ENCODE measurements at regions not wholly inside any gene's neighbourhood (a gene's known extent, or its start where the extent isn't known, plus 50 kb on each side); places are given as distances from the start of the nearest gene placed in this dataset.
"Not testable (repeated sequence)": the region's sequence is repeated elsewhere in the genome, so short reads cannot be mapped to it uniquely, and the experiment has no call there.

DNA sequence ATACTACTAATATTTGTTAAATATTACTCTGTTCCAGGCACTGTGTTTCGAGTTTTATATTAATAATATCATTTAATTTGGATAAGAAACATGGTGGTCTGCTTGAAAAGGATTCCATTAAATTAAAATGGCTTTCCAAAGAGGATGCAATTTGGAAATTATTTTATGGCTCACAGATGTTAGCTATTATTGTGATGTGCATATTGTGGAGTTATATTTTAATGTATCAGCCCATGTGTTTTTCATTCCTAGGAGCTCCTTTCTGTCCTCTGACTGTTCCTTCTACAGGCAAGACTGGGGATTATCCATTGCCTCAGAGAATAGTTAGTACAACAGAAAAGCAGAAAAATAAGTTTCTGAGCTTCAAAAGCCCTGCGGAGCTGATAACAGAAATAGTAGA, 376.7 kb upstream of the PDZRN3 start:
- Histone ChIP-seq H3K4me1 (no peaks in the 10 kb centered on the region), H3K9ac (no peak overlapping the region), H3K27ac (no peak overlapping the region), H3K36me3 (no peaks in the 10 kb centered on the region), H3K9me3 (no peaks in the 10 kb centered on the region), H3K4me3 (no peak overlapping the region), H3K27me3 (no peaks in the 10 kb centered on the region), H3K4me2 (no peak overlapping the region), H4K20me1 (no peaks in the 10 kb centered on the region)
- TF ChIP-seq Cebpa-rat (IDR thresholded peaks at IDR 0.05), result no peak

DNA sequence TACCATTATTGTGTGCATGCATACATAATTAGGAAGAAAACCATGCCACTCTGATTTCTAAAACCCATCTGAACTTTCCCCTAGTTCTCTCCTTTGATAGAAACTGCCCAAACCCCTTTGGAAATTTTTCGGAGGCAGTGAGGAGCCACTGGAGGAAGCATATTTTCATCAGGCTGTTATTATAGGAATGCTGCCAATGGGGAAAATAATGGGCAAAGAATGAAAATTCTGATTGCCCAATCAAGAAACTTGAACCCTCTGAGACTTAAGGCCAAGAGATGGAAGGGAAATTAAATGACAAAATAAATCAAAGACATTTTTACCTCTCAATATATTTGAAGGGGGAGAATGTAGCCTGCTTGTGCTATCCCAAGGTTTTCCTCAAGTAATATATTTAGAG, 376.0 kb upstream of the PDZRN3 start:
- Histone ChIP-seq H3K4me3 (no peak overlapping the region), H3K4me1 (no peaks in the 10 kb centered on the region), H3K27me3 (no peaks in the 10 kb centered on the region), H3K27ac (no peak overlapping the region), H3K4me2 (no peak overlapping the region), H3K36me3 (no peaks in the 10 kb centered on the region), H4K20me1 (no peaks in the 10 kb centered on the region), H3K9me3 (no peaks in the 10 kb centered on the region), H3K9ac (no peak overlapping the region)
- TF ChIP-seq Cebpa-rat (IDR thresholded peaks at IDR 0.05), result no peak

DNA sequence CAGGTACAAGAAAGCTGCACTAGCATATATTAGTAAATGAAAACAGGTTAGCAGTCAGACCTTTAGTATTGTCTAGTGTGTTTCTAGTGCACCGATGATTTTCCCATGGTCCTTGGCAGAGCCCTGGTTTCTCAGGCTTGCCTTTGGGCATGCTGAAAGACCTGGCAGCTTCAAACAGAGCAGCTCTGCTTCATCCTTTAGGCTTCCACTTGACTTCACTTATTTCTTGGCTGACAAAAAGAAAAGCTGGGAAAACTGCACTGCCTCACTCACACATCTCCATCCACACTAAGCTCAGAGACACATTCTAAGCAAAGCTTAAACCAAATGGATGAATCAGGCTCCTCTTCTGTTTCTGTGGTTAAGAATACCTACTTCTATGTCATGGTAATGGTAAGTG, 374.8 kb upstream of the PDZRN3 start:
- Histone ChIP-seq H3K27ac (no peak overlapping the region), H3K9ac (no peak overlapping the region), H3K4me3 (no peak overlapping the region), H3K36me3 (no peaks in the 10 kb centered on the region), H3K9me3 (no peaks in the 10 kb centered on the region), H3K27me3 (no peaks in the 10 kb centered on the region), H3K4me1 (no peaks in the 10 kb centered on the region), H4K20me1 (no peaks in the 10 kb centered on the region), H3K4me2 (no peak overlapping the region)
- no peak for TF ChIP-seq Cebpa-rat (IDR thresholded peaks at IDR 0.05)

DNA sequence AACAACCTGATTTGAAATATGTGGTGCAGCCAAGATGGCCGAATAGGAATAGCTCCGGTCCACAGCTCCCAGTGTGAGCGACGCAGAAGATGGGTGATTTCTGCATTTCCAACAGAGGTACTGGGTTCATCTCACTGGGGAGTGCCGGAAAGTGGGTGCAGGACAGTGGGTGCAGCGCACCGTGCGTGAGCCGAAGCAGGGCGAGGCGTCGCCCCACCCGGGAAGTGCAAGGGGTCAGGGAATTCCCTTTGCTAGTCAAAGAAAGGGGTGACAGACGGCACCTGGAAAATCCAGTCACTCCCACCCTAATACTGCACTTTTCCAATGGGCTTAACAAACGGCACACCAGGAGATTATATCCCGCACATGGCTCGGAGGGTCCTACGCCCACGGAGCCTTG, 365.9 kb upstream of the PDZRN3 start:
- H3K36me3 ChIP-seq, H3K27me3 ChIP-seq, H3K9ac ChIP-seq, H4K20me1 ChIP-seq: not testable (repeated sequence)
- peak overlapping the region; percentile 75 for H3K4me2 ChIP-seq
- 0 out of 2 replicates have a peak overlapping the region, but pooled peaks have one; percentile 63 for H3K27ac ChIP-seq
- H3K4me1 ChIP-seq, result peaks cover 21% of the 10 kb centered on the region
- peaks cover 12% of the 10 kb centered on the region for H3K9me3 ChIP-seq
- peak overlapping the region; percentile 38; the same call in 1 of the 2 replicates for H3K4me3 ChIP-seq

GRCh38 chr3:73966733-73967132, 342.0 kb upstream of the PDZRN3 start:
- no peaks in the 10 kb centered on the region for H3K27me3 ChIP-seq
- no peak overlapping the region for H3K27ac ChIP-seq
- H3K4me3 ChIP-seq, result no peak overlapping the region
- H3K4me2 ChIP-seq, result no peak overlapping the region
- no peak overlapping the region for H3K9ac ChIP-seq
- no peaks in the 10 kb centered on the region for H4K20me1 ChIP-seq
- peaks cover 16% of the 10 kb centered on the region for H3K4me1 ChIP-seq
- H3K36me3 ChIP-seq, result no peaks in the 10 kb centered on the region
- H3K9me3 ChIP-seq, result peaks cover 6% of the 10 kb centered on the region
- TF ChIP-seq Cebpa-rat (IDR thresholded peaks at IDR 0.05), result no peak

DNA sequence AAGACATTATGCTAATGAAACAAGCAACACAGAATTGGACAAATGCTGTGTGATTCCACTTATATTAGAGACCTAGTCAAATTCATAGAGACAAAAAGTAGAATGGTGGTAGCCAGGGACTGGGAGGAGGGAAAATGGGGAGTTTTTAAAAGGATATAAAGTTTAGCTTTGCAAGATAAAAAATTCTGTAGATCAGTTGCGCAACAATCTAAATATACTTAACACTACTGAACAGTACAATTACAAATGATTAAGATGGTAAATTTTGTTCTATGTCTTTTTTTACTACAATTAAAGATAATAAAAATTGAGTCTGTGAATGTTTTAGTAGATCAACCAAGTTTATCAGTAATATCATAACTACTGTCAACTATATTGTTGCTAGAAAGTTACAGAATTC, 340.1 kb upstream of the PDZRN3 start:
- no peaks in the 10 kb centered on the region for H4K20me1 ChIP-seq
- peak; percentile 63; the same call in 1 of the 2 replicates for TF ChIP-seq Cebpa-rat (IDR thresholded peaks at IDR 0.05)
- no peaks in the 10 kb centered on the region for H3K27me3 ChIP-seq
- H3K9me3 ChIP-seq, result no peaks in the 10 kb centered on the region
- no peak overlapping the region for H3K9ac ChIP-seq
- no peak overlapping the region for H3K4me3 ChIP-seq
- no peaks in the 10 kb centered on the region for H3K36me3 ChIP-seq
- no peak overlapping the region for H3K27ac ChIP-seq
- H3K4me1 ChIP-seq, result peaks cover 16% of the 10 kb centered on the region
- no peak overlapping the region for H3K4me2 ChIP-seq

DNA sequence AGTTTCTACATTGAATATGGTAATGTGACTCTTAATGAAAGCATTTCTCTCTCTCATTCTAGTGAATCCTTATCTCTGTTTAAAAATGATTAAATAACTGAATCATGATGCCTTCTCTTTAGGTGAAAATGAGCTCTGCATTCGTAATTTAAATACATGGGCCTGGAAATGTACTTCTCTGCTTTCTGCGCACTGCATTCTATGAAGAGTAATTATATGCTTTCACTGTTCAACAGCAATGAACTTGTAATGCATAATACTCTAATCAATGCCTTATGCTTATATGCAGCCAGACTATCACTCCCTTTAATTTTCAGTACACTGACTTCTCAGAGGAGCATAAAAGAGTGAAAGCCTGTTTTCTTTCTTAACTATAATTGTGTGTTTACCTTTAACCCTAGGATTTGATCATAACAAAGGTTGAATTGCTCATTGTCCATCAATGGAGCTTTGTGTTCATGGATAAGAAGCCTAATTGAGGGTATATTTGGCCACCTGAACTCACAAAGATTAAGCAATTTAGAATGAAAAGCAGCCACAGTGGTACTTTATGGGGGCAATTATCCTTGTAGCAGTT, 330.8 kb upstream of the PDZRN3 start:
- Histone ChIP-seq H3K27ac (no peak overlapping the region), H3K4me2 (no peak overlapping the region), H3K27me3 (no peaks in the 10 kb centered on the region), H3K36me3 (no peaks in the 10 kb centered on the region), H3K4me3 (no peak overlapping the region), H3K4me1 (no peaks in the 10 kb centered on the region), H4K20me1 (no peaks in the 10 kb centered on the region), H3K9ac (no peak overlapping the region), H3K9me3 (no peaks in the 10 kb centered on the region)
- no peak for TF ChIP-seq Cebpa-rat (IDR thresholded peaks at IDR 0.05)

DNA sequence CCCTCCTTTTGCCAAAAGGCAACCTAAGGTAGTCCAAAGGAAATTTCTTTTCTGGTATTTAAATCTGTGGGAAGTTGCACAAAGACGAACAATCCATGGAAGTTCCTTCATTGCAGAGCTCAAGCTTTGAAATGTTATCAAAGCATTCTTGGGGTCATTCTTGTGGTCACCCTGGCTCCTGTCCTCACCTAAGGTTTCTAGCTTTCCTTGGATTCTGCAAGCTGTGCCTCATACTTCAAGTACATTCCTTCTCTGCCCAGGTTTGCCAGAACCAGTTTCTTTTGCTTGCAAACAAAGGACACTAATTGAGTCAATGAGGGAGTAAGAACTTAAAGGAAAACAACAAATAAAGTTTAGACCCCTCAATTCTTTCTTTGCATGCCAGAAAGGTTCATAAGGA, 329.8 kb upstream of the PDZRN3 start:
- Histone ChIP-seq H3K9ac (no peak overlapping the region), H3K4me3 (no peak overlapping the region), H3K27me3 (no peaks in the 10 kb centered on the region), H3K36me3 (no peaks in the 10 kb centered on the region), H3K4me2 (no peak overlapping the region), H3K9me3 (no peaks in the 10 kb centered on the region), H3K27ac (no peak overlapping the region), H3K4me1 (peaks cover 9% of the 10 kb centered on the region; the same call in 1 of the 2 replicates), H4K20me1 (no peaks in the 10 kb centered on the region)
- TF ChIP-seq Cebpa-rat (IDR thresholded peaks at IDR 0.05), result no peak

DNA sequence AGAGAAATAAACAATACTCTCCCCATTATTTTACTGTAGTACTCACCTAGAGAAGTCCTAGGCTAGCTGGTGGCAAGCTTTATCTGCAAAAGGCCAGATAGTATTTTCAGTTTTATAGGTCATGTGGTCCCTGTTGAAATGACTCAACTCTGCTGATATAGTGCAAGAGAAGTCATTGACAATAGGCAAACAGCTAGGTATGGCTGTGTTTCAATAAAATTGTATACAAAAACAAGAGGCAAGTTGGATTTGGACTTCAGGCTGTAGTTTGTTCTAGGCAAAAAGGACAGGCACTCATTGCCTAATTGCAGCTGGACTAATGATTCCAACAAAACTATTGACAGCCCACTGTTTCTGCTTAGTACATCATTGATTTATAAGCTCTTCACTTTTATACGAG, 328.0 kb upstream of the PDZRN3 start:
- Histone ChIP-seq H3K27ac (no peak overlapping the region), H3K9me3 (no peaks in the 10 kb centered on the region), H3K4me2 (no peak overlapping the region), H3K4me3 (no peak overlapping the region), H4K20me1 (no peaks in the 10 kb centered on the region), H3K9ac (no peak overlapping the region), H3K27me3 (no peaks in the 10 kb centered on the region), H3K36me3 (no peaks in the 10 kb centered on the region), H3K4me1 (peaks cover 10% of the 10 kb centered on the region; the same call in 1 of the 2 replicates)
- no peak for TF ChIP-seq Cebpa-rat (IDR thresholded peaks at IDR 0.05)

DNA sequence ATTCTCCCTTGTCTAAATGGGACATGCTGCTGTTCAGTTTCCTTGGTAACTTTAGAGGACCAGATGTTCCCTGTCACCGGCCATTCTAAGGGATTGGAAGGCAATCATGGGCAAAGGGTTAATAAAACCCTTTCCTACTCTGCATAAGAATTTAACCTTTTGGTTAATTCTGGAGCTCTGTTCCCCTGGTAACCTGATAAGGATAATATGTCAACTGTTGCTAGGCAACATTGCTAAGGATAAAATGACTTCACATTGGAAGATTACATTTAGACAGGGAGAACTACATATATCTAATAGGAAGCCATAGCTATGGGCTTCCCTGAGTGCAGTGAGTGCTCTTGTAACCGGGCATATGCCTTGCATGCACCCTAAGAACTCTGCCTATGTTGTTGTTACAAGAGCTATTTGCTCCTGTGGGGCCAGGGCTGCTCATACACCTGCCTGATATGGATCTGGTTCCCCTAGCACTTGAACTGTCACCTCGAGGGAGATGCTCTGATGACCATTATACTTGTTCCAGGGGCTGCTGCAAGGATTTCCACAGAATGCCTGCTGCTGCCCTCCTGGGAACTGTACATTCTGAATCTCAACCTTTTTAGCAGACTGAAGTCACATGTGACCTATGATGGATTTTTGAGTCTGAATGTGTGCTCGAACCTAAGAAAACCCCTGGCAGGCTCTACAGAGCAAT, 326.3 kb upstream of the PDZRN3 start:
- Histone ChIP-seq H3K36me3 (no peaks in the 10 kb centered on the region), H4K20me1 (no peaks in the 10 kb centered on the region), H3K4me1 (peaks cover 10% of the 10 kb centered on the region; the same call in 1 of the 2 replicates), H3K4me2 (no peak overlapping the region), H3K27ac (no peak overlapping the region), H3K4me3 (no peak overlapping the region), H3K9ac (no peak overlapping the region), H3K27me3 (no peaks in the 10 kb centered on the region), H3K9me3 (no peaks in the 10 kb centered on the region)
- no peak for TF ChIP-seq Cebpa-rat (IDR thresholded peaks at IDR 0.05)

Measured in BLaER1 (cell line).